ENCODE measurements at regions not wholly inside any gene's neighbourhood (a gene's known extent, or its start where the extent isn't known, plus 50 kb on each side); places are given as distances from the start of the nearest gene placed in this dataset.

GRCh38 chr1:207223162-207223561 is 98.3 kb upstream of the CD55 start:
- no peak for TF ChIP-seq PATZ1 (CRISPR knock-in tag; IDR thresholded peaks at IDR 0.05; ENCODE audit: borderline replicate concordance)
- no peak for TF ChIP-seq BACH2 (CRISPR knock-in tag; IDR thresholded peaks at IDR 0.05; ENCODE audit: borderline replicate concordance)
- 0 out of 2 replicates have a peak, but pooled peaks have one; percentile 4 for TF ChIP-seq TOX (CRISPR knock-in tag; IDR thresholded peaks at IDR 0.05; ENCODE audit: borderline replicate concordance)
- no peak; the same call in 1 of the 2 replicates for TF ChIP-seq ZC3H10 (CRISPR knock-in tag; IDR thresholded peaks at IDR 0.05)
- no peak for TF ChIP-seq POU6F1 (CRISPR knock-in tag; IDR thresholded peaks at IDR 0.05; ENCODE audit: borderline replicate concordance, low read depth)
- no peak for TF ChIP-seq TSHZ2 (CRISPR knock-in tag; IDR thresholded peaks at IDR 0.05)
- no peak for TF ChIP-seq TCF4 (CRISPR knock-in tag; IDR thresholded peaks at IDR 0.05; ENCODE audit: borderline replicate concordance)
- no peak for TF ChIP-seq ZFP30 (CRISPR knock-in tag; IDR thresholded peaks at IDR 0.05)
- no peak for TF ChIP-seq ZNF70 (CRISPR knock-in tag; IDR thresholded peaks at IDR 0.05)
- no peak for TF ChIP-seq ZNF8 (CRISPR knock-in tag; IDR thresholded peaks at IDR 0.05)
- TF ChIP-seq RARB (CRISPR knock-in tag; IDR thresholded peaks at IDR 0.05), result no peak
- no peak for TF ChIP-seq ESRRG (CRISPR knock-in tag; IDR thresholded peaks at IDR 0.05)
- no peak for TF ChIP-seq ZFP3 (CRISPR knock-in tag; IDR thresholded peaks at IDR 0.05)
- no peak for TF ChIP-seq CSDC2 (CRISPR knock-in tag; IDR thresholded peaks at IDR 0.05)

Measured in SK-N-SH treated with all-trans-retinoic acid at 6 μM for 48 hours (cell line).